ENCODE measurements at regions not wholly inside any gene's neighbourhood (a gene's known extent, or its start where the extent isn't known, plus 50 kb on each side); places are given as distances from the start of the nearest gene placed in this dataset.

DNA sequence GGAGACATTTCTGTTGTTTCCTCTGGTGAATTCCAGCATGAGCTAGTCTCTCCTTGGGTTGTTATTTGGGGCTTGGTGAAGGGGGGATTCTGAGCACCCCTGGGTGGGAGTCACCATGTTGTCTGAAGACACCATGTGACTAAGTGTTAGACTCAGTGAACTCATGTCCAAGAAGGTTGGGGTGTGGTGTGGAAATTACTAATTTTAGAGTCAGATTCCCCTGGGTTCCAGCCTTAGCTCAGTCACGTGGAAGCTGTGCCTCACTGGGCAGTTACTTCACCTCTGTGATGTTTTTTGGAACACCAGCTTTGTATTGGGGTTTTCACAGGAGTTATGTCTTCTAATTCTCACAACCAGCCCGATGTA, 171.5 kb downstream of the RPLP1 start:
- no TSS peak for BruUV-seq (replicated peaks)
- H3K9me3 ChIP-seq (ENCODE audit: low read length), result no peaks in the 10 kb centered on the region
- H3K27ac ChIP-seq (ENCODE audit: low read depth, low read length, poor library complexity, severe bottlenecking), result no peak overlapping the region
- H3K4me1 ChIP-seq (ENCODE audit: insufficient read depth, low read length, poor library complexity, severe bottlenecking), result no peaks in the 10 kb centered on the region
- no peaks in the 10 kb centered on the region for H4K20me1 ChIP-seq (ENCODE audit: insufficient read depth, low read length)
- ChIA-PET CTCF (ENCODE audit: unreplicated experiment) (no interaction called here), POLR2A (no interaction called here)
- no peak for DNase-seq (ENCODE audit: low spot score)
- no peak overlapping the region for H3K4me3 ChIP-seq (ENCODE audit: low read depth, low read length, poor library complexity, severe bottlenecking)
- H3K79me2 ChIP-seq (ENCODE audit: insufficient read depth, low read depth, low read length), result no peaks in the 10 kb centered on the region
- no peaks in the 10 kb centered on the region for H3K36me3 ChIP-seq (ENCODE audit: insufficient read depth, low read length)
- intact Hi-C loops (cut with micrococcal nuclease; ENCODE audit: unreplicated experiment), result no loop called here
- no peak overlapping the region for H3K4me2 ChIP-seq (ENCODE audit: low read length)
- H3K9me2 ChIP-seq (ENCODE audit: insufficient read depth, low read length), result no peaks in the 10 kb centered on the region
- TF ChIP-seq EZH2phosphoT487 (IDR thresholded peaks at IDR 0.05; ENCODE audit: borderline replicate concordance, low read depth, low read length), result no peak
- TF ChIP-seq, protein P1, sequence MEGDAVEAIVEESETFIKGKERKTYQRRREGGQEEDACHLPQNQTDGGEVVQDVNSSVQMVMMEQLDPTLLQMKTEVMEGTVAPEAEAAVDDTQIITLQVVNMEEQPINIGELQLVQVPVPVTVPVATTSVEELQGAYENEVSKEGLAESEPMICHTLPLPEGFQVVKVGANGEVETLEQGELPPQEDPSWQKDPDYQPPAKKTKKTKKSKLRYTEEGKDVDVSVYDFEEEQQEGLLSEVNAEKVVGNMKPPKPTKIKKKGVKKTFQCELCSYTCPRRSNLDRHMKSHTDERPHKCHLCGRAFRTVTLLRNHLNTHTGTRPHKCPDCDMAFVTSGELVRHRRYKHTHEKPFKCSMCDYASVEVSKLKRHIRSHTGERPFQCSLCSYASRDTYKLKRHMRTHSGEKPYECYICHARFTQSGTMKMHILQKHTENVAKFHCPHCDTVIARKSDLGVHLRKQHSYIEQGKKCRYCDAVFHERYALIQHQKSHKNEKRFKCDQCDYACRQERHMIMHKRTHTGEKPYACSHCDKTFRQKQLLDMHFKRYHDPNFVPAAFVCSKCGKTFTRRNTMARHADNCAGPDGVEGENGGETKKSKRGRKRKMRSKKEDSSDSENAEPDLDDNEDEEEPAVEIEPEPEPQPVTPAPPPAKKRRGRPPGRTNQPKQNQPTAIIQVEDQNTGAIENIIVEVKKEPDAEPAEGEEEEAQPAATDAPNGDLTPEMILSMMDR (conservative IDR thresholded peaks at IDR 0.05; ENCODE audit: low read length), result no peak
- no peak overlapping the region for H2AFZ ChIP-seq (ENCODE audit: low read length)

DNA sequence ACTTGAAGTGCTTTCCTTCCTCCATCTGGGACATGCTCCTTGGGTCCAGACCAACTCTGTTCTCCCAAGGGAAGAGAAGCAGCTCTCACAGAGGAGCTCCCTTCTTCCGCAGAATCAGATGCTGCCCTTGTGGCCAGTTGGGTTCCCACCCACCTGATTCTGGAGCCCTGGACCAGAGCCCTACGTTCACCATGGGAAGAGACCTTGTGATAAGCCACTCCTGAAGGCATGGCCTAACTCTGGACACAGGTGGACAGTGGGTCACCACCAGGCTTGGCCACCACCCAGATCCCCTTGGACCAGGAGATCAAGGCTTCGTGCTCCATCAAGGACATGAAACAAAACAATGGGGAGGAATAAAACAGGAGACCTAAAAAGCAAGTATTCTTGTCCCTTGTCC, 172.2 kb downstream of the RPLP1 start:
- Histone ChIP-seq H3K36me3 (ENCODE audit: insufficient read depth, low read length) (no peaks in the 10 kb centered on the region), H3K4me3 (ENCODE audit: low read depth, low read length, poor library complexity, severe bottlenecking) (no peak overlapping the region), H3K9me2 (ENCODE audit: insufficient read depth, low read length) (no peaks in the 10 kb centered on the region), H2AFZ (ENCODE audit: low read length) (no peak overlapping the region), H3K27ac (ENCODE audit: low read depth, low read length, poor library complexity, severe bottlenecking) (no peak overlapping the region), H3K79me2 (ENCODE audit: insufficient read depth, low read depth, low read length) (no peaks in the 10 kb centered on the region), H3K4me2 (ENCODE audit: low read length) (no peak overlapping the region), H4K20me1 (ENCODE audit: insufficient read depth, low read length) (no peaks in the 10 kb centered on the region), H3K4me1 (ENCODE audit: insufficient read depth, low read length, poor library complexity, severe bottlenecking) (no peaks in the 10 kb centered on the region), H3K9me3 (ENCODE audit: low read length) (no peaks in the 10 kb centered on the region)
- CTCF ChIA-PET (ENCODE audit: unreplicated experiment), result no interaction called here
- no TSS peak for BruUV-seq (replicated peaks)
- intact Hi-C loops (cut with micrococcal nuclease; ENCODE audit: unreplicated experiment), result no loop called here
- DNase-seq (ENCODE audit: low spot score), result no peak
- TF ChIP-seq EZH2phosphoT487 (IDR thresholded peaks at IDR 0.05; ENCODE audit: borderline replicate concordance, low read depth, low read length), result no peak
- TF ChIP-seq, protein P1 (conservative IDR thresholded peaks at IDR 0.05; ENCODE audit: low read length), result no peak
- POLR2A ChIA-PET, result interaction anchor here (0.7 kb wide), 1 partner anchor 1101 kb away, joined by 3 read pairs; no protein-coding TSS in a partner anchor

- Histone ChIP-seq H3K4me3 (ENCODE audit: low read depth, low read length, poor library complexity, severe bottlenecking) (no peak overlapping the region), H3K4me1 (ENCODE audit: insufficient read depth, low read length, poor library complexity, severe bottlenecking) (no peaks in the 10 kb centered on the region), H3K9me2 (ENCODE audit: insufficient read depth, low read length) (no peaks in the 10 kb centered on the region), H3K79me2 (ENCODE audit: insufficient read depth, low read depth, low read length) (no peaks in the 10 kb centered on the region), H4K20me1 (ENCODE audit: insufficient read depth, low read length) (no peaks in the 10 kb centered on the region), H3K36me3 (ENCODE audit: insufficient read depth, low read length) (no peaks in the 10 kb centered on the region), H3K27ac (ENCODE audit: low read depth, low read length, poor library complexity, severe bottlenecking) (no peak overlapping the region), H3K4me2 (ENCODE audit: low read length) (no peak overlapping the region), H3K9me3 (ENCODE audit: low read length) (no peaks in the 10 kb centered on the region), H2AFZ (ENCODE audit: low read length) (no peak overlapping the region)
- ChIA-PET CTCF (ENCODE audit: unreplicated experiment) (no interaction called here), POLR2A (no interaction called here)
- intact Hi-C loops (cut with micrococcal nuclease; ENCODE audit: unreplicated experiment), result no loop called here
- DNase-seq (ENCODE audit: low spot score), result no peak
- no TSS peak for BruUV-seq (replicated peaks)
- no peak for TF ChIP-seq EZH2phosphoT487 (IDR thresholded peaks at IDR 0.05; ENCODE audit: borderline replicate concordance, low read depth, low read length)
These were observed 172.7 kb downstream of the RPLP1 start for GRCh38 chr15:69625328-69625727.
